Esophagus squamous epithelium (tissue), 5 donors: ENCODE measurements at regions not wholly inside any gene's neighbourhood (a gene's known extent, or its start where the extent isn't known, plus 50 kb on each side); places are given as distances from the start of the nearest gene placed in this dataset.

ENCODE experiments used
- DNase-seq: peaks from one replicate; lab custom pipeline; 2025; lab: John Stamatoyannopoulos, UW
- H3K27ac ChIP-seq, 4 donors: fragments of 200-600 bp; sonication (generic); one replicate each; pipeline ENCODE4 v1.5.1; 2016 to 2019; ENCODE audit warnings: mild to moderate bottlenecking in 1 of 4
- H3K27me3 ChIP-seq, 4 donors: fragments of 200-600 bp; sonication (generic); 1 replicate in 3 of 4; 2 replicates in 1 of 4; pipeline versions ENCODE4 v1.5.1 to v1.6.0; 2017 to 2021; ENCODE audit warnings: antibody characterized with exemption in 1 of 4
- H3K36me3 ChIP-seq, 3 donors: fragments of 200-600 bp; sonication (generic); one replicate each; pipeline ENCODE4 v1.5.1; 2016 to 2019
- H3K4me1 ChIP-seq, 3 donors: fragments of 200-600 bp; sonication (generic); one replicate each; pipeline ENCODE4 v1.5.1; 2017 to 2019
- H3K4me3 ChIP-seq, 4 donors: fragments of 200-600 bp; sonication (generic); 1 replicate in 3 of 4; 2 replicates in 1 of 4; pipeline ENCODE4 v1.5.1; 2016 to 2019; ENCODE audit warnings: mild to moderate bottlenecking in 2 of 4, moderate library complexity in 1 of 4
- H3K9me3 ChIP-seq, 3 donors: fragments of 200-600 bp; sonication (generic); one replicate each; pipeline ENCODE4 v1.5.1; 2016 to 2019
- CTCF ChIP-seq, 6 experiments: fragments of 450-650 bp in 4 of 6; fragments of 200-600 bp in 2 of 6; sonication (generic) in 2 of 6; IDR thresholded peaks; one replicate each; pipeline ENCODE4 v1.5.1; 2016 to 2019; ENCODE audit warnings: antibody characterized with exemption in 6 of 6, mild to moderate bottlenecking in 4 of 6, moderate library complexity in 4 of 6
- POLR2A ChIP-seq, 4 donors: fragments of 450-650 bp; IDR thresholded peaks; one replicate each; pipeline ENCODE4 v1.6.1; 2017; ENCODE audit warnings: antibody characterized with exemption in 4 of 4, mild to moderate bottlenecking in 4 of 4, moderate library complexity in 3 of 4
- WGBS, 2 donors: methylation state at CpG; one replicate each; pipeline ENCODE4 v1.1.5; 2018; 5-methylcytosine and 5-hydroxymethylcytosine counted together
- intact Hi-C: fragments of 100-400 bp; cut with DNase I; formaldehyde crosslinking; loops from one replicate; pipeline ENCODE4 v1.15.0; 2022
- donor health status: DM: yes; HTN: yes; CAD: no.

DNA sequence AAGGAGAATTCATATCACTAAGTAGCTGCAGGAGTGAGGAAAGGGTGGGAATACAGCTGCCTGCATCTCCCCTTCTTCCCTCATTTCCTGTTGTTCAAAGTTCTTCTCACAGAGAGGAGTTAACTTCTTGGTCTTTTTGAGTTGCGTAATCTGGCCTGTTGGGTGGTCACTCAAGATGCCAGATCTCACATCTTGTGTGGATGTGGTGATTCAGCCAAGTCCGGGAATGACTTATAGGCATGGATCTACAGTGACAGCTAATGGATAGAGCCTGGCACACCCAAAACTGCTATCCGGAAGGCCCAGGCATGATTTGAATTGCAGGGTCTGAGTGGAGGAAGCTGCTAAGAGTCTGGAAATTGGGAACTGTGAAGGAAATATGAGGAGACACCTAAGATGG, 100.2 kb upstream of the SLC35B3 start:
- Histone ChIP-seq H3K27me3 (no peaks in the 10 kb centered on the region), H3K36me3 (no peaks in the 10 kb centered on the region), H3K27ac (no peak overlapping the region), H3K4me3 (no peak overlapping the region), H3K9me3 (peaks cover 0 to 7% (median 0%) of the 10 kb centered on the region in 3 donors), H3K4me1 (no peaks in the 10 kb centered on the region)
- intact Hi-C loops = no loop called here
- TF ChIP-seq CTCF (IDR thresholded peaks at IDR 0.05) = no peak
- TF ChIP-seq POLR2A (IDR thresholded peaks at IDR 0.05) = no peak
- WGBS, 2 donors = 53 to 62% methylated on average over 3 of the region's 3 CpGs
- no peak for DNase-seq

- no peak for TF ChIP-seq CTCF (IDR thresholded peaks at IDR 0.05)
- no peak for TF ChIP-seq POLR2A (IDR thresholded peaks at IDR 0.05)
- 83 to 88% methylated on average over 12 of the region's 12 CpGs for WGBS, 2 donors
- Histone ChIP-seq H3K27ac (no peak overlapping the region), H3K9me3 (no peaks in the 10 kb centered on the region), H3K4me1 (no peaks in the 10 kb centered on the region), H3K36me3 (no peaks in the 10 kb centered on the region), H3K27me3 (no peaks in the 10 kb centered on the region), H3K4me3 (no peak overlapping the region)
- intact Hi-C loops = loop anchor here (5.0 kb wide), 1 partner anchor 176 kb away; no protein-coding TSS in a partner anchor
- DNase-seq = no peak
These were observed 95.6 kb upstream of the SLC35B3 start for GRCh38 chr6:8530785-8531435.

DNA sequence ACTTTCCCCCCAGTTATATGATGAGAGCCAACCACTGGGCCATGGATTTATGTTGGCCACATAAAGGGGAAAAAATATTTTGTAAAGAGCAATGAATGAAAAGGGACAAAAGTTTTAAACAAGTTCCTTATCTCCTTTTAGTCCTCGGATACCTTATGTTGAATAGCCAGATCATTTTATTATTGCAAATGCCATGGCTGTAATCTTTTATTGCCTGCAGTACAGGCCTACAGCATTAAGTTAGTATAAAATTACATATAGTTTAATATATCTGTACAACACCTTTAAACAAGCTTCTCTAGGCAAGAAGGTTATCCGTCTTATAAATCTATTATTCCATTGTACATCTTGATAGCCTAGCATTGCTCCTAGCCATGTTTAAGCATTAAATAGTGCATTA, 93.9 kb upstream of the SLC35B3 start:
- WGBS, 2 donors = 63 to 67% methylated on average over 2 of the region's 2 CpGs
- Histone ChIP-seq H3K36me3 (no peaks in the 10 kb centered on the region), H3K27ac (no peak overlapping the region), H3K27me3 (no peaks in the 10 kb centered on the region), H3K4me3 (no peak overlapping the region), H3K4me1 (no peaks in the 10 kb centered on the region), H3K9me3 (no peaks in the 10 kb centered on the region)
- no peak for DNase-seq
- intact Hi-C loops = no loop called here
- TF ChIP-seq CTCF (IDR thresholded peaks at IDR 0.05) = no peak
- TF ChIP-seq POLR2A (IDR thresholded peaks at IDR 0.05) = no peak

GRCh38 chr6:8527818-8528217, 92.5 kb upstream of the SLC35B3 start:
- Histone ChIP-seq H3K4me3 (no peak overlapping the region), H3K27ac (no peak overlapping the region), H3K27me3 (no peaks in the 10 kb centered on the region), H3K9me3 (no peaks in the 10 kb centered on the region), H3K36me3 (no peaks in the 10 kb centered on the region), H3K4me1 (no peaks in the 10 kb centered on the region)
- DNase-seq = no peak
- intact Hi-C loops = no loop called here
- no peak for TF ChIP-seq CTCF (IDR thresholded peaks at IDR 0.05)
- TF ChIP-seq POLR2A (IDR thresholded peaks at IDR 0.05) = no peak
- 73 to 88% methylated on average over 1 of the region's 1 CpG for WGBS, 2 donors

DNA sequence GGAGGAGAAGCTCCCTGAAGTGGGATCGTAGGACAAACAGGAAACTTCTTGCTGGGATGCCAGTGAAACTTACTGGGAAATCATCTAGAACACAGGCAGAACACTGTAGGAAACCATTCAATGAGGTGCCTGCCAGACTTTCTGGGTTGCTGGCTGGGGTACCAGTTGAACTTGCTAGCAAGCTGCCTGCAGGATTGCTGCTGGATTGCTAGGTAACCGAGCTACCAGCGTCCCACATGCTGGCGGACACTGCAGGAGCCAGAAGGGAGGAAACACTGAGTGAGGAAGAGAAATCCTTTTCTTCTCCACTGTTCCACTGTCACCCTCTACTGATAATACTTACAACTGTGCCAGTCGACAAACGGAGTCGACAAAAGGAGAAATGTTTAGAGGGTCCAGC, 91.3 kb upstream of the SLC35B3 start:
- Histone ChIP-seq H3K27me3 (no peaks in the 10 kb centered on the region), H3K4me3 (no peak overlapping the region), H3K27ac (no peak overlapping the region), H3K4me1 (no peaks in the 10 kb centered on the region), H3K36me3 (no peaks in the 10 kb centered on the region), H3K9me3 (no peaks in the 10 kb centered on the region)
- WGBS, 2 donors = 69 to 85% methylated on average over 6 to 7 of the region's 7 CpGs
- intact Hi-C loops = no loop called here
- no peak for DNase-seq
- TF ChIP-seq POLR2A (IDR thresholded peaks at IDR 0.05) (no peak), CTCF (IDR thresholded peaks at IDR 0.05) (no peak)
